Muscle of back (tissue), 3 donors: ENCODE measurements at regions not wholly inside any gene's neighbourhood (a gene's known extent, or its start where the extent isn't known, plus 50 kb on each side); places are given as distances from the start of the nearest gene placed in this dataset.

ENCODE experiments used
- DNase-seq, 3 donors: peaks; one replicate each; pipeline versions ENCODE4 v3.0.0 to v3.0.0-alpha.2; 2013

DNA sequence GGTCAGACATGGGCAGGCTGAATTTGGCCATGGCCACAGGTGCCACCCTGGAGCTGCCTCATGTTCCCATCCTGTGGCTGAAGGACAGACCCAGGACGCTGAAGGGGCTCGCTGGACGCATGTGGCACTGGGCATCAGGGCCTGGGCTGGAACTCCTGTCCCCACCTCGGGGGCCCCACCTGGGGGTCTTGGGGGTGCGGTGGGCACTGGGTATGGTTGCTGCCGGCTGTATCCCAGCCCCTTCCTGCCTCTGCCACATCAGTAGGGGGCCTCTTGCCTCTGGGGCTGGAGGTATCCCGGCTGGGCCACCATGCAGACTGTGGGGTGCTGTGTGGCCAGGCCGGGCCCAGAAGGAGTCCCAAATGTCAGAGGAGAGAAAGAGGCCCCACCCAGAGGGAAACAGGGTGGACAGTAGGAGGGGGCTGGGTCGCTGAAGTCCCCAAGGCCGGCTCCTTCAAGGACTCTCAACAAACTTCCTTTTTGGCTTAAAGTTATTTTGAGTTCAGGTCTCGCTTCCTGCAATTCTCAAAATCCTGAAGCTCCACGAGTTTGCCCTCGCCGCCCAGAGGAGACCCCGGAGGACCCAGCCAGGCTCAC lies 78.7 kb downstream of the SIK1 start:
- no peak for DNase-seq

DNA sequence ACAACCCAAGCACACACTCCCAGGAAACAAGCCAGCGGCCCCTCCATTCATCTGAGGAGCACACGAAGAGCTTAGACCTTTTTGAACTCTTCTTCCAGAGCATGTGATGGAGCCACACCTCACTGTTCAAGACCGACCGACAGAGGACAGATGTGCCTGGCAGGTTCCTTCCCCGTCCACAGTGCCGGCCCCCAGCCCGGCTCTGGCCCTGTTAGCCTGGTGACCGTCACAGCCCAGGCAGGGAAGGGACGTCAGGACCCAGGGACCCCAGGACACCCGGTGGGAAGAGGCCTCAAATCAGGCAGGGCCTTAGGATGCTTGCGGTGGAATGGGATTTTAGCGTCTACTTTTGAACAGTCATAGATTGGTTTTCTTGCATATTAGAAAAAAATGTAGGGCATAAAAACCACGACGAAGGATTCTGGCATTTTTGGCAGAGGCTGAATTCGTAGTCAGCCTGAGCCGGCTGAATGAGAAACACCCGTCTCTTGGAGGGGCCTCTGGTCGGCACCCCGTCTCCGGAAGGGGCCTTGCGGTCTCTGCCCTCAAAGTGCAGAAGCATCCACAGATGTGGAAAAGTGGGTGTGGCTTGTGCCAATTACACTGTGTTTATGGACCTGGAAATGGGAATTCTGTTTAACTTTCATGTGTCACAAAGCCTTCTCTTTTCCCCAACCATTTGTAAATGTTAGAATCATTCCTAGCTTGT lies 79.3 kb downstream of the SIK1 start:
- DNase-seq = no peak

GRCh38 chr21:43346551-43346950 lies 80.4 kb downstream of the SIK1 start:
- no peak for DNase-seq

- DNase-seq = peak in 1 of 3 donors; percentile 76
Observed at GRCh38 chr21:43345746-43346409, 81.1 kb downstream of the SIK1 start.

- no peak for DNase-seq
Observed at GRCh38 chr21:43345046-43345745, 81.7 kb downstream of the SIK1 start.

DNA sequence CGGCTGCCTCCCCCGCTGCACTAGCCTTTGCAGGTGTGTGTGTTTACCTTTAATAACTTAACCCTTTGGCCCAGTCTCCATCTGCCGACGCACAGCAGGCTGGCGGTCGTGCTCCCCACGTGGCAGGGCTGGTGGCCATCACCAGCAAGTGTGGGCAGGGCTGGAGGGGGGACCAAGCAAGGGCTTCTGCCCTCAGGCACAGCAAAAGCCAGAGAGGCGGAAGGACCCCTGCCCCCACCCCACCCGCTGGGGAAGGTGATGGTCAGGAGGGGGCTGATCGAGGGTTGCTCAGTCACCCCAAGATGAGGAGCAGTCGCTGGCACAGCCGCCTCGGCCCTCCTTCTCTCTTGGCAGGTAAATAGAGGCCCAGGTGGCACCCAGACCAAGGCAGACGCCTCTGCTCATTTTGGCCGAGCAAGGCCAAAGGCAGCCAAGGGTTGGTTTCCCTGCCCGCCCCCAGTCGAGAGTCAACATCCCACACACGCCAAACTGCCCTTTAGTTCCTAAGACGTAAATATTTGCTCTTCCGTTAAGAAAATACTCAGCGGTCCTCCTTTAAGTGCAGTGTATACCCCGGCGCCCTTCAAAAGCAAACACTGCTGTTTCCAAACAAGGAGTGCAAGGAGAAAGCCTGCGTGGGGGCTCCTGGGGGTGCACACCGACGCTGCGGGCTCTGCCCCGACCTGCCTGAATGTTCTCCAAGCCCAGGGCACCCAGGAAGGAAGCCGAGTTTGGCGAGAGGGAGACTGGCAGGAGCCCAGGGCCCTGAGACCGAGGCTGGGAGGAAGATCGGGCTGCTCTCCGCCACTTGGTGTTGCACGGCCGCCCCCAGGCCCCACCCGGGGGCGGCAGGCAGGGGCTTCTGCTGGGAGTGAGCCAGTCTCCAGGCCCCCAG lies 82.7 kb downstream of the SIK1 start:
- no peak for DNase-seq

- DNase-seq = no peak
Observed at GRCh38 chr21:43343095-43343991, 83.6 kb downstream of the SIK1 start.

GRCh38 chr21:43342301-43342881 lies 84.5 kb downstream of the SIK1 start:
- no peak for DNase-seq

DNA sequence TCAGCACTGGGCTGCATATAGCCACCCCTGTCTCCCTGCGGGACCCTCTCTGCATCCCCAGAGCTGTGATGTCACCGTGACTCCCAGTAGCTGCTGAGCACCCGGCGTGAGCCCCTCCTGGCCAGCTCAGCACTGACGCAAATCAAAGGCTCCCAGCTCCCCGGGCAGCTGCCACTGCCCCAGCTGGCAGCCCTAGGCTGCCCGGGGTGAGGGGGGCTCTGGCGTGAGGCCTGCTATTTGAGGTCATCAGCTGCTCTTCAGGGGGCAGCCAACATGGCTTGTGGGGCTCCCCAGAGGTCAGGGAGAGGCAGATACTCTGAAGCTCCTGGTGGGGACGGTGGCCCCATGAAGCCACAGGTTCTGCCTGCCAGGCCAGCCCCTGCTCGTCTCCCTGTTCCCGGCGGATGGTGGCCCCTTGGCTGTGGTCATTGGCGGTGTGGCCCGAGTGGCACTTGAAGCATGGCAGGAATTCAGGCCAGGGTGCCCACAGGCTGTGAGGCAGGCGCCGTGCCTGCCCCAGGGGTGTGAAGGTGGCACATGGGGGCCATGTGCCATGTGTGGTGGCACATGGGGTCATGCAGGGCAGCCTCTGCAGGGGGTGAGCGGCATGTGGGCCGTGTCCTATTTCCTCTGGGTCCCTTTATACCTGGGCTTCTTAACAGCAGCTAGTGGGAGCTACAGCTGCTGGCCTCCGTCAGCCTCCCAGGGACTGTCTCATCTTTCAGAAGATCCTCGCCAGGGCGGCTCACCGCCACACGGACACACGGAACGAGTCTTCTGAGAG lies 85.4 kb downstream of the SIK1 start:
- DNase-seq = peak; percentile 52 to 69 (median 62)

DNA sequence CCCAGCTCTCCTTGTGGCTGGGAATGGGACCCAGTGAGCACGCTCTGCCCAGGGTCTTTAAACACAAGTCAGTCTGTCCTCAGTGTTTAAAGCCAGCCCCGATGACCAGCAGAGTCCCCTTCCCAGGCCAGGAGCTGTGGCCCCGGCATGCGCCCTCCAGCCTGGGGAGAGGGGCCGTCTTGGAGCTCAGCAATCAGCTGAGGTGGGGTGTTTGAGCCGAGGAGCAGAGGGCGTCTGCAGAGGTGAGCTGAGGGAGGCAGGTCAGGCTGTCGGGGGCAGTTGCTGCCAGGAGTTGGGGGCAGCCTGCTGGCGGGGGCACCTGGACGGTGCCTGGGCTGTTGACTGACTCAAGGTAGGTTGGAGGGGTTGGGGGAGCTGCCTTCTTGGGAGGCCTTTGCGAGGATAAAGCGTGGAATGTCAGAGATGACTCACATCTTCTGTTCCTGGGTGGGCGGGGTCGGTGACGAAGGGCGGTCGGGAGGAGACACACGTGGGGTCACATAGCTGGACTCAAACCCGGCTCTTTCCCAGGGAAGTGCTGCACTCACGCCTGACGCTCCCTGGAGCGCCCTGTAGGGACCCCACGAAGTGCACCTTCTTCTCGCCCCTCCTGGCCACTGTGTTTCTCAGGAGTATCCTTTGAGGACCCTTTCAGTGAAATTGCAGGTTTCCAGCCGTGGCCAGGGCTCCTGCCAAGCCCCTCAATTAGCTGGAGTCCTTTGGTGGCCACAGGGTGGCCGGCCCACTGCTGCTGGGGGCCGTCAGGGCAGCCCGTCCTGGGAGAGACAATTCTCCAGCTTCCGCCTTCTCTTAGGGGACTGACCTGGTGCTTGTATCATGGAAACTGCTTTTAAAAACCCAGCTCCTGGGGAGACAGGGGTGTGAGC lies 86.2 kb downstream of the SIK1 start:
- peak in 1 of 3 donors; percentile 64 for DNase-seq

DNA sequence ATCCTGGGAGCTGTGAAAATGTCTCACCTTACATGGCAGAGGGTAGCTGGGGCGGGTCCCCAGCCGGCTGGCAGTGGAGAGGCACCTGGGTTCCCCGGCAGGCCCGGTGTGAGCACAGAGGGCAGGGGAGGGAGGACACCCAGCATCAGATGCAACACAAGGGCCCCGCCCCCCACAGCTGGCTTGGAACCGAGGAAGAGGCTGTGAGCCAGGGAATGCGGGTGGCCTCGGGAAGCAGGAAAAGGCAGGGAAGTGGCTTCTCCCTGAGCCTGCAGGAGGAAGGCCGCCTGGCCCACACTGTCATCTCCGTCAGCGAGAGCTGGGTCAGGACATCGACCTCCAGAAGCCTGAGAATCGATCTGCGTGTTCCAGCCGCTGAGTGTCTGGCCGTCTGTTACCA lies 87.3 kb downstream of the SIK1 start:
- DNase-seq = no peak

- no peak for DNase-seq
Observed at GRCh38 chr21:43338951-43339350, 88.0 kb downstream of the SIK1 start.

DNA sequence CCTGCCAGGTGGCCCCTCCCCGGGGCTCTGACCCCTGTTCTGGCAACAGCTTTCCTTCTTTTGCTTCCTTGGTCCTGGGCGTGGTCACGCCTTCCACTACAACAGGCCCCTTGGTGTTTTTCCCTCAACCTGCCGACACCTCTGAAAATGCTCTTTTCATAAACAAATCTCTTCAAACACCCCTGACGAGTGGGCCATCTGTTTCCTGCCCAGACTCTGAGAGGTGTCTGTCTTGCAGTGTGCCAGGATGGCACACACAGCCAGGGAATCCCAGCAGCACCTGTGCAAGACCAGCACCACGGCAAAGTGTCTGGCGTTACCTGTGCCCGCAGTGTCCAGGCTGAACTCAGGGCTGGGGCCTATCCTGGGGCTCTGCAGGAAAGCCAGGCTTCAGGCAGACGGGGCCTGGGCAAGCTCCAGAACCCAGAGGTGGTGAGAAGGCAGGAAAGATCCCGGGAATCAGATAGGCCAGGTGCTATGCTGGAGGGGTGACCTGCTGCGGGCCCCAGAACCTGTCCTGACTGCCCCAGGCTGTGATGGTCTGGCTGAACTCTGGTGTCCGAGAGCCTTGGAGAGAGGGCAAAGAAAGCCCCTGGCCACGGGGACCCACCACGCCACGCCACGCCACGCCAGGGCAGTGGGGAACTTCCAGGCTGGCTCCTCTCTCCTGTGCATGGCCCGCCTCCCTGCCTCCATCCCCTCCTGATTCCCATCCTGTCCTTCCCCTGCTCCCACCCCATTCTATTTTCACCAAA lies 88.9 kb downstream of the SIK1 start:
- no peak for DNase-seq

DNA sequence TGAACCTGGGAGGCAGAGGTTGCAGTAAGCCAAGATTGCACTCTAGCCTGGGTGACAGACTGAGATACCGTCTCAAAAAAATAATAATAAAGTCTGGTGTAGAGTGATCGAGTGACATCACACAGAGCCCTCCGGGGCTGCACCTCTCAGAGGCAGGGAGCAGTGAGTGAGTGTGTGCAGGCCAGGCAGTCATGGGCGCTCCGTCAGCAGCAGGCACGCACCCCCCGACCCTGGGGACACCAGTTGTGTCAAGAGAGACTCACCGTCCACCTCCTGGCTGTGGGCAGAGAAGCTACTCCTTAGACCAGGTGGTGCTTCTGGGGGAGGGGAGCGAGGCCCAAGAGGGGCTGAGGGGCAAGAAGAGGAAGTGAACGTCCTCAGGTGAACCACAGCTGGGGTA lies 91.8 kb downstream of the SIK1 start:
- DNase-seq = no peak

- no peak for DNase-seq
Observed at GRCh38 chr21:43334214-43334958, 92.5 kb downstream of the SIK1 start.

- peak; percentile 59 to 91 (median 85) for DNase-seq
Observed at GRCh38 chr21:43333298-43334062, 93.5 kb downstream of the SIK1 start.
